T-cell (primary cell): ENCODE measurements at regions not wholly inside any gene's neighbourhood (a gene's known extent, or its start where the extent isn't known, plus 50 kb on each side); places are given as distances from the start of the nearest gene placed in this dataset.

Experiments used
- ATAC-seq, 4 experiments: fragments of 200-7000 bp in 3 of 4; fragments of 150-1000 bp in 1 of 4; cut with Tn5 transposase; replicated peaks in 1 of 4; 1 replicate in 3 of 4; 2 replicates in 1 of 4; pipeline ENCODE4 v1.10.0; 2021; ENCODE audit warnings: moderate library complexity in 3 of 4, mild to moderate bottlenecking in 2 of 4, moderate number of reproducible peaks in 1 of 4
- CTCF ChIA-PET, 2 donors: fragments of 300-600 bp; sonication (Branson Sonifier 250); formaldehyde crosslinking; loops; one replicate each; lab custom pipeline; 2022; ENCODE audit warnings: antibody characterized with exemption in 2 of 2; lab: Charles Lee
- POLR2A ChIA-PET, 2 donors: fragments of 300-600 bp; sonication (Branson Sonifier 250); formaldehyde crosslinking; loops; one replicate each; lab custom pipeline; 2022; ENCODE audit warnings: antibody characterized with exemption in 2 of 2; lab: Charles Lee
- DNase-seq, 35 experiments: peaks; one replicate each; pipeline versions ENCODE4 v3.0.0 to v3.0.0-alpha.2; 2013 to 2023
- H3K27ac ChIP-seq: one replicate; pipeline ENCODE4 v1.5.1; 2013; ENCODE audit warnings: low read length
- H3K27me3 ChIP-seq, 2 experiments: replicated peaks in 1 of 2; 1 replicate in 1 of 2; 2 replicates in 1 of 2; pipeline versions ENCODE4 v1.6.1 to v1.7.0; 2013; ENCODE audit warnings: low read length in 1 of 2, mixed read lengths in 1 of 2; ENCODE audit not compliant: control insufficient read depth in 2 of 2, insufficient read depth in 2 of 2; ENCODE audit errors: extremely low read depth in 1 of 2
- H3K36me3 ChIP-seq, 2 donors: 1 replicate in 1 of 2; 2 replicates in 1 of 2; pipeline versions ENCODE4 v1.6.1 to v1.7.0; 2013; ENCODE audit warnings: low read length in 1 of 2; ENCODE audit not compliant: control insufficient read depth in 2 of 2, insufficient read depth in 1 of 2; ENCODE audit errors: extremely low read depth in 1 of 2
- H3K4me1 ChIP-seq, 2 experiments: 1 replicate in 1 of 2; 2 replicates in 1 of 2; pipeline versions ENCODE4 v1.6.1 to v1.7.0; 2013; ENCODE audit warnings: low read length in 2 of 2, mixed read lengths in 1 of 2; ENCODE audit not compliant: insufficient read depth in 2 of 2, control insufficient read depth in 1 of 2; ENCODE audit errors: extremely low read depth in 1 of 2
- H3K4me3 ChIP-seq, 2 donors: 1 replicate in 1 of 2; 2 replicates in 1 of 2; pipeline versions ENCODE4 v1.5.1 to v1.7.0; 2013; ENCODE audit warnings: mild to moderate bottlenecking in 2 of 2, low read length in 1 of 2, moderate library complexity in 1 of 2; ENCODE audit not compliant: control insufficient read depth in 1 of 2; ENCODE audit errors: extremely low read depth in 1 of 2
- H3K9me3 ChIP-seq: 2 replicates; pipeline ENCODE4 v1.7.0; 2013
- H3K27ac Mint-ChIP-seq, 2 donors: one replicate each; pipeline ENCODE4 v1.8.0; 2020 to 2021; ENCODE audit warnings: mild to moderate bottlenecking in 2 of 2, mixed read lengths in 2 of 2
- H3K27me3 Mint-ChIP-seq, 2 donors: one replicate each; pipeline ENCODE4 v1.8.0; 2021 to 2022; ENCODE audit warnings: mixed read lengths in 2 of 2
- H3K36me3 Mint-ChIP-seq: one replicate; pipeline ENCODE4 v1.8.0; 2021; ENCODE audit warnings: mixed read lengths
- H3K4me1 Mint-ChIP-seq, 3 donors: one replicate each; pipeline ENCODE4 v1.8.0; 2020 to 2022; ENCODE audit warnings: mixed read lengths in 3 of 3, mild to moderate bottlenecking in 1 of 3
- H3K4me3 Mint-ChIP-seq, 3 donors: one replicate each; pipeline ENCODE4 v1.8.0; 2020 to 2022; ENCODE audit warnings: mild to moderate bottlenecking in 3 of 3, mixed read lengths in 3 of 3, moderate library complexity in 3 of 3
- H3K9me3 Mint-ChIP-seq, 3 donors: one replicate each; pipeline ENCODE4 v1.8.0; 2020 to 2022; ENCODE audit warnings: mixed read lengths in 3 of 3
- WGBS: methylation state at CpG from one replicate; pipeline ENCODE4 v1.1.5; 2013; ENCODE audit warnings: missing lambda C conversion rate; ENCODE audit not compliant: insufficient coverage; 5-methylcytosine and 5-hydroxymethylcytosine counted together

DNA sequence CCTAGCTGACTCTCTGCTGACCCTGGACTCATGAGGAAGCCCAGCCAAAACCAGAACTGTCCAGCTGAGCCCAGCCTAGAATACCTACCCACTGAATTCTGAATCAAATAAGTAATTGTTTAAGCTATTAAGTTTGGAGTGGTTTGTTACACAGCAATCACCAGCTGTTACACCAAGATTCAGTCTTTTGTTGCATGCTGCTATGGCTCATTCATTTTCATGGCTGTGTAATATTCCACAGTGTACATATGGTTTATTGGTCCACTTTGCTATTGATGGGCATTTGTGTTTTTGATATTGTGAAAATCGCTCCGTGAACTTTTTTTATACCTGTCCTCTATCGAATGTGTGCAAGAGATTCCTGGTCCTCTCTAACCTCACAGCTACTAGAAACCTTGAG lies 156.4 kb downstream of the FGF18 start:
- H3K27ac ChIP-seq, result no peak overlapping the region
- ChIA-PET POLR2A (no interaction called here), CTCF (no interaction called here)
- Mint-ChIP-seq H3K4me3 (no peak overlapping the region), H3K27me3 (peaks cover 14 to 20% of the 10 kb centered on the region in 2 donors), H3K27ac (no peak overlapping the region), H3K36me3 (no peaks in the 10 kb centered on the region), H3K4me1 (no peaks in the 10 kb centered on the region), H3K9me3 (peaks cover 0 to 15% (median 6%) of the 10 kb centered on the region in 3 donors)
- peaks cover 2% of the 10 kb centered on the region for H3K9me3 ChIP-seq
- no peak overlapping the region for H3K4me3 ChIP-seq
- DNase-seq (no peak), ATAC-seq (no peak)
- 100% methylated on average over 1 of the region's 3 CpGs for WGBS
- H3K27me3 ChIP-seq, result peaks cover 0 to 34% of the 10 kb centered on the region in 2 experiments
- no peaks in the 10 kb centered on the region for H3K4me1 ChIP-seq
- no peaks in the 10 kb centered on the region for H3K36me3 ChIP-seq

GRCh38 chr5:171577042-171577758 lies 157.8 kb downstream of the FGF18 start:
- Mint-ChIP-seq H3K27ac (no peak overlapping the region), H3K27me3 (peaks cover 14 to 17% of the 10 kb centered on the region in 2 donors), H3K4me3 (no peak overlapping the region), H3K4me1 (no peaks in the 10 kb centered on the region), H3K36me3 (no peaks in the 10 kb centered on the region), H3K9me3 (peaks cover 0 to 9% (median 6%) of the 10 kb centered on the region in 3 donors)
- Histone ChIP-seq H3K27ac (no peak overlapping the region), H3K4me3 (no peak overlapping the region), H3K4me1 (no peaks in the 10 kb centered on the region), H3K36me3 (no peaks in the 10 kb centered on the region), H3K27me3 (peaks cover 0 to 37% of the 10 kb centered on the region in 2 experiments), H3K9me3 (no peaks in the 10 kb centered on the region)
- no peak for DNase-seq
- ATAC-seq, result no peak
- ChIA-PET CTCF (no interaction called here), POLR2A (no interaction called here)
- 94% methylated on average over 4 of the region's 13 CpGs for WGBS

DNA sequence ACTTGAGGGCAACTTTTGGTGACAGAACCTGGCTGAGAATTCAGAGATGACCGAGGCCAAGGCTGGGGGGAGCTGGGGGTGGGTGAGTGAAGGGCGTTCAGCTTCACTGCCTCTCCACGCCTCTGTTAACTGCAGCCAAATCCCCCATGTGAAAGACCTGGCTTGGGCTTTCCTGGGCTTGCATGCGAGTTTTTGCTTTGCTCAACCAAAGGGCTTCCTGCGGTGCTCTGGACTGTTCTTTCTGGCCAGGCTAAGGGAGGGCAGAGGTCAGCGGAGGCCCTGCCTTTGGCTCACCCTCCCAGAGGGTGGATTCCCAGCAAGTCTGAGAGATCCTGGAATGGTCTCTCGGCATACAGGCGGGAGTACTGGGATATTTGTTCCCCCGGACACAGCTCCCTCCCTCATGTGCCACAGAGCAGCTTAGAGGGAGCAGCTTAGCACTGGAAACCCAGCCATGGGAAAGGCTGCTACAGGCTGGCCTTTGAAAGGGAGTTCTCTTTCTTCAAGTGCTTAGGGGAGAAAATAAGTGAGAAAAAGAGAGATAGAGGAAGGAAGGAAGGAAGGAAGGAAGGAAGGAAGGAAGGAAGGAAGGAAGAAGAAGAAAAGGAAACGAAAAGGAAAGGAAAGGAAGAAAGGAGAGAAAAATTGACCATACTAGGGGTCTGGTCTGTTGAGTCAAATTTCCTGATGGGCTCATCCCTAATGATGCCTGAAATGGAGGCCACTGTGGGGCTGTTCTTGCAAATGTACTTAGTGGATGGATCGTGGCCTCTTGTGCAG lies 158.8 kb downstream of the FGF18 start:
- Histone ChIP-seq H3K9me3 (no peaks in the 10 kb centered on the region), H3K4me3 (no peak overlapping the region), H3K27ac (no peak overlapping the region), H3K4me1 (no peaks in the 10 kb centered on the region), H3K27me3 (peaks cover 0 to 37% of the 10 kb centered on the region in 2 experiments), H3K36me3 (no peaks in the 10 kb centered on the region)
- H3K27ac Mint-ChIP-seq, result no peak overlapping the region
- peaks cover 0 to 9% (median 6%) of the 10 kb centered on the region in 3 donors for H3K9me3 Mint-ChIP-seq
- POLR2A ChIA-PET, result no interaction called here
- ATAC-seq (no peak), DNase-seq (no peak)
- H3K27me3 Mint-ChIP-seq, result peaks cover 7 to 17% of the 10 kb centered on the region in 2 donors
- H3K36me3 Mint-ChIP-seq, result no peaks in the 10 kb centered on the region
- CTCF ChIA-PET, result no interaction called here
- WGBS, result 63% methylated on average over 8 of the region's 11 CpGs
- H3K4me1 Mint-ChIP-seq, result no peaks in the 10 kb centered on the region
- no peak overlapping the region for H3K4me3 Mint-ChIP-seq

DNA sequence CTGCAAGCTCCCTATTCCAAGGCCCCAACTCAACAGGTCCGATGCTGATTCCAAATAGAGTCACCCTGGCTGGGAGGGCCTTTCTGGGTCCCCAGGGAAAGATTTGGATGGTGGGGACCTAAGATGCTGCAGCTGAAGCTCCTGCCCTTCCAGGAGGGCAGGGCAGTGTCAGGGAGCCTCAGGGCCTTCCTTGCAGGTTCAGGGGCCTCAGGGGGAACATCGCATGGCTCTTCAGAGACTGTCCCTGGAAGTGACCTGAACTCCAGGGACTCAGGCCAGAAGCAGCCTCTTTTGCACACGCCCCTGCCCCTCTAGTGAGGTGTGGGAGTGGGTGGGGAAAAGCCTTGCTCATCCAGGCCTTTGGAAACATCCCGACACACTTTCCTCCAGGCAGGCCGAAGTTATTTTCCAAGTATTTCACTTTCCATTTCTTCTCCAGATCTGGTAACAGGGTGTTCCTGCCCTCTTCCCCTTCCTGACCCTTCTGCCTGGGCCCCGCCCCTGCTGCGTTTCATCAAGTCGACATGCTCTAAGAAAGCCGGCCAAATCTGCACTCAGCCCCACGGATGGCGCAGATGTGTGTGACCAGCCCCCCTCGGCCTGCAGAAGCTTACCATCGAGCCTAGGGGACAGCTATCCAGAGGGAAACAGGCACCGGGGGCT lies 159.5 kb downstream of the FGF18 start:
- Mint-ChIP-seq H3K27ac (no peak overlapping the region), H3K4me1 (no peaks in the 10 kb centered on the region), H3K27me3 (peaks cover 7 to 17% of the 10 kb centered on the region in 2 donors), H3K4me3 (no peak overlapping the region), H3K36me3 (no peaks in the 10 kb centered on the region), H3K9me3 (peaks cover 0 to 9% (median 6%) of the 10 kb centered on the region in 3 donors)
- ChIA-PET POLR2A (no interaction called here), CTCF (no interaction called here)
- ATAC-seq, result no peak
- Histone ChIP-seq H3K4me3 (no peak overlapping the region), H3K4me1 (no peaks in the 10 kb centered on the region), H3K27ac (no peak overlapping the region), H3K9me3 (no peaks in the 10 kb centered on the region), H3K27me3 (peaks cover 0 to 31% of the 10 kb centered on the region in 2 experiments), H3K36me3 (no peaks in the 10 kb centered on the region)
- WGBS, result 81% methylated on average over 13 of the region's 14 CpGs
- DNase-seq, result no peak

- ATAC-seq (no peak), DNase-seq (no peak)
- H3K27me3 Mint-ChIP-seq, result peaks cover 8 to 14% of the 10 kb centered on the region in 2 donors
- no peak overlapping the region for H3K4me3 Mint-ChIP-seq
- Histone ChIP-seq H3K36me3 (no peaks in the 10 kb centered on the region), H3K27ac (no peak overlapping the region), H3K4me1 (no peaks in the 10 kb centered on the region), H3K4me3 (no peak overlapping the region), H3K27me3 (peaks cover 0 to 25% of the 10 kb centered on the region in 2 experiments), H3K9me3 (no peaks in the 10 kb centered on the region)
- no CpG with 5 or more reads among the region's 8 CpGs for WGBS
- ChIA-PET CTCF (no interaction called here), POLR2A (no interaction called here)
- H3K27ac Mint-ChIP-seq, result no peak overlapping the region
- H3K36me3 Mint-ChIP-seq, result no peaks in the 10 kb centered on the region
- H3K9me3 Mint-ChIP-seq, result peaks cover 0 to 9% (median 6%) of the 10 kb centered on the region in 3 donors
- no peaks in the 10 kb centered on the region for H3K4me1 Mint-ChIP-seq
Measured at GRCh38 chr5:171579976-171580411, 160.5 kb downstream of the FGF18 start.

GRCh38 chr5:171580502-171581265 lies 161.2 kb downstream of the FGF18 start:
- ATAC-seq, result no peak
- H3K27me3 ChIP-seq, result peaks cover 0 to 25% of the 10 kb centered on the region in 2 experiments
- peaks cover 7 to 11% of the 10 kb centered on the region in 2 donors for H3K27me3 Mint-ChIP-seq

More at GRCh38 chr5:171580502-171581265, 161.2 kb downstream of the FGF18 start:
- WGBS, result 83% methylated on average over 5 of the region's 9 CpGs
- H3K36me3 ChIP-seq, result no peaks in the 10 kb centered on the region
- H3K9me3 Mint-ChIP-seq, result peaks cover 0 to 9% (median 6%) of the 10 kb centered on the region in 3 donors
- H3K27ac ChIP-seq, result no peak overlapping the region
- no peaks in the 10 kb centered on the region for H3K36me3 Mint-ChIP-seq
- H3K4me1 Mint-ChIP-seq, result no peaks in the 10 kb centered on the region
- no peaks in the 10 kb centered on the region for H3K9me3 ChIP-seq
- CTCF ChIA-PET, result no interaction called here
- H3K4me3 ChIP-seq, result no peak overlapping the region
- H3K4me1 ChIP-seq, result no peaks in the 10 kb centered on the region
- no peak for DNase-seq
- POLR2A ChIA-PET, result no interaction called here
- no peak overlapping the region for H3K27ac Mint-ChIP-seq
- H3K4me3 Mint-ChIP-seq, result no peak overlapping the region
